Esophagus (tissue), 2 donors: ENCODE measurements at regions not wholly inside any gene's neighbourhood (a gene's known extent, or its start where the extent isn't known, plus 50 kb on each side); places are given as distances from the start of the nearest gene placed in this dataset.

Source experiments
- H3K27ac ChIP-seq, 2 donors: one replicate each; pipeline ENCODE4 v1.5.1; 2013; ENCODE audit warnings: low read depth in 2 of 2, mild to moderate bottlenecking in 2 of 2, inconsistent platforms in 1 of 2, low read length in 1 of 2, moderate library complexity in 1 of 2
- H3K27me3 ChIP-seq, 2 donors: one replicate each; pipeline ENCODE4 v1.6.1; 2013; ENCODE audit warnings: low read length in 2 of 2, control low read depth in 1 of 2, mild to moderate bottlenecking in 1 of 2; ENCODE audit not compliant: insufficient read depth in 2 of 2, control insufficient read depth in 1 of 2
- H3K36me3 ChIP-seq, 2 donors: one replicate each; pipeline ENCODE4 v1.6.1; 2013; ENCODE audit warnings: low read length in 1 of 2; ENCODE audit not compliant: control insufficient read depth in 2 of 2, insufficient read depth in 2 of 2
- H3K4me1 ChIP-seq, 2 donors: one replicate each; pipeline ENCODE4 v1.6.1; 2013; ENCODE audit warnings: low read length in 1 of 2; ENCODE audit not compliant: control insufficient read depth in 2 of 2, insufficient read depth in 2 of 2
- H3K4me3 ChIP-seq, 2 donors: one replicate each; pipeline ENCODE4 v1.5.1; 2013; ENCODE audit warnings: low read length in 2 of 2, mild to moderate bottlenecking in 2 of 2, low read depth in 1 of 2, moderate library complexity in 1 of 2
- H3K9me3 ChIP-seq, 2 donors: one replicate each; pipeline ENCODE4 v1.6.1; 2013; ENCODE audit warnings: mild to moderate bottlenecking in 2 of 2, low read depth in 1 of 2, low read length in 1 of 2, moderate library complexity in 1 of 2; ENCODE audit not compliant: control insufficient read depth in 2 of 2, insufficient read depth in 1 of 2
- WGBS, 2 donors: extraction: QIAGEN DNeasy Blood & Tissue Kit; methylation state at CpG; one replicate each; pipeline ENCODE4 v1.1.7; 2013; 5-methylcytosine and 5-hydroxymethylcytosine counted together
- donor health status: healthy with polysubstance abuse.
- donor health status: Bipolar disorder and iron deficiency.

DNA sequence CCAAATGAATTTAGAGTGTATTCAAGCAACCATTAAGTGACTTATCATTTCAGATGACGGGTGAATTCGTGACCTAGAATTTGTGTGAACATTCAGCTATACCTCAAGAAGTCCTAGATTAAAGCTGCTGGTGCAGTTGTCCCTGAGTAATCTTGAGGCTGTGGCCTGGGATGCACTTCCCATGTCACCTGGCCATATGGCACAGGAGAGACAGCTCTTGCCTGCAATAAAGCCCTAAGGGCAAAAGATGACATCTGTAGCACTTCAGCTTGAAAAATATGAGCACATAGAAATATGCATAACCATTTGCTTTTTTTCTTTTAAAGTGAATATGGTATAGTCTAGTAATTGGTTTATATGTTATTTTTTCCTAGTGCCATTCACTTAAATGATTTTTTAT lies 125.8 kb downstream of the FHDC1 start:
- Histone ChIP-seq H3K27ac (no peak overlapping the region), H3K36me3 (no peaks in the 10 kb centered on the region), H3K4me1 (no peaks in the 10 kb centered on the region), H3K4me3 (no peak overlapping the region), H3K27me3 (no peaks in the 10 kb centered on the region), H3K9me3 (no peaks in the 10 kb centered on the region)
- 97% methylated on average over 2 of the region's 2 CpGs for WGBS, 2 donors

DNA sequence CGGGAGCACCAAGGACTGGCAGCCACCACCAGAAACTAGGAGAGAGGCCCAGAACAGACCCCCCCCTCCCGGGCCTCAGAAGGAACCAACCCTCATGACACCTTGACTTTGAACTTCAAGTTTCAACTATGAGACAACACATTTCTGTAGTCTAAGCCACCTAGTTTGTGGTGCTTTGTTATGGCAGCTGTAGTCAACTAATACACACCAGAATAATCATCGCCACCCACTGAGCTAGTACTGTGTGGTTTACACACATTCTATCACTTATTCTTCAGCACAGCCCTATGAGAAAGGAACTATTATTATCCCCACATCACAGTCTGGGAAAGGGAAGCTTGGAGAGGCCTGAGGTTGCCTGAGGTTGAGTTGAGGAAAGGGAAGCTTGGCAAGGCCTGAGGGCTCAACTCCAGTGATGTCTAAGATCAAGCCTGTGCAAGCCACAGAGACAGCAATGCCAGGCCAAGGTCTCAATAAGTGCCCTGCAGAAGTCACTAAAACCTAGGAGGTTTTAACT lies 126.6 kb downstream of the FHDC1 start:
- Histone ChIP-seq H3K9me3 (no peaks in the 10 kb centered on the region), H3K36me3 (no peaks in the 10 kb centered on the region), H3K4me3 (no peak overlapping the region), H3K4me1 (no peaks in the 10 kb centered on the region), H3K27me3 (no peaks in the 10 kb centered on the region), H3K27ac (no peak overlapping the region)
- WGBS, 2 donors, result 87 to 90% methylated on average over 3 of the region's 3 CpGs

- H3K9me3 ChIP-seq, result no peaks in the 10 kb centered on the region
These were observed 127.4 kb downstream of the FHDC1 start for GRCh38 chr4:153063490-153063889.

DNA sequence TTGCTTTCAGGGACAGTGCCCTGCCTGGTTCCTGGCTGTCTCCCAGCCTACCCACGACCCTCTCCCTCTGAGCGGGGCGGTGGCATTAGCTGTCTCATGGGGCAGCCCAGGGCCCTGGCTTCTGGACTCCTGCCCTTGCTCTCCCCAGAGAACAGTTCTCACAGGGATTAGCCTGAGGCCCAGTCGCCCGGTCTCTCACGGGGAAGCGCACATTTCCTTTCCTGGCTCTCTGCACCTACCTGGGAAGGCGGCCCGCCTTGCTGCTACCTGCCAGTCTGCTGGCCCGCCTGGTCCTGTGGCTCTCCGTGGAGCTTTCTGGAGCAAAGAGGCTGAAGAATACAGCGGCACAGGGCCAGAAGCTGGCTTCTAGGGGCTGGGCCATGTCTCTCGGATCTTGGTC lies 128.4 kb downstream of the FHDC1 start:
- Histone ChIP-seq H3K4me3 (no peak overlapping the region), H3K27ac (no peak overlapping the region), H3K36me3 (no peaks in the 10 kb centered on the region), H3K27me3 (no peaks in the 10 kb centered on the region), H3K9me3 (no peaks in the 10 kb centered on the region), H3K4me1 (no peaks in the 10 kb centered on the region)
- 75 to 78% methylated on average over 13 of the region's 13 CpGs for WGBS, 2 donors

More at GRCh38 chr4:153063490-153063889, 127.4 kb downstream of the FHDC1 start:
- Histone ChIP-seq H3K4me3 (no peak overlapping the region), H3K27me3 (no peaks in the 10 kb centered on the region), H3K36me3 (no peaks in the 10 kb centered on the region), H3K27ac (no peak overlapping the region), H3K4me1 (no peaks in the 10 kb centered on the region)
- 80 to 86% methylated on average over 4 of the region's 4 CpGs for WGBS, 2 donors

DNA sequence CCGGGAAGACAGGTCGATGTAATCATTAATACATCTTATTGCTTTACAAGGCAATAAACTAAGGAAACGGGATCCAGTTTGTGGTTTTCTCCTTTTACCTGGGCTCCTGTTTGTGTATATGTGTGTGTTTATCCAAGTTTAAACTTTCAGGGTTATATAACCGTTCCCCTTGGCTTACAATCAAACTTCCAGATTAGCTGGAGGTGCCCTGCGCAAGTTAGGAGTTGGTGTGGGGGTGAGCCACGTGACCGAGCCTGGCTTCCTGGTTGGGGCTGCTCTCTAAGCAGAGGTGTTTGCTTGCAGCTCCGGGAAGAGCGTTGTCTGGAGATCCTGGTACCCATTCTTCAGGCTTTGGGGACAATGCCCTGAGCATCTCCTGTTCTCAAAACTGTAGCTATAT lies 129.2 kb downstream of the FHDC1 start:
- H3K27me3 ChIP-seq, result no peaks in the 10 kb centered on the region
- H3K4me1 ChIP-seq, result no peaks in the 10 kb centered on the region
- no peaks in the 10 kb centered on the region for H3K9me3 ChIP-seq
- no peak overlapping the region for H3K4me3 ChIP-seq
- no peaks in the 10 kb centered on the region for H3K36me3 ChIP-seq
- 74 to 80% methylated on average over 9 of the region's 9 CpGs for WGBS, 2 donors
- H3K27ac ChIP-seq, result no peak overlapping the region

GRCh38 chr4:153067376-153067775 lies 131.3 kb downstream of the FHDC1 start:
- H3K4me1 ChIP-seq, result no peaks in the 10 kb centered on the region
- no peak overlapping the region for H3K27ac ChIP-seq
- no peak overlapping the region for H3K4me3 ChIP-seq
- no peaks in the 10 kb centered on the region for H3K27me3 ChIP-seq
- H3K9me3 ChIP-seq, result no peaks in the 10 kb centered on the region
- 63 to 71% methylated on average over 1 of the region's 1 CpG for WGBS, 2 donors
- no peaks in the 10 kb centered on the region for H3K36me3 ChIP-seq

- no peaks in the 10 kb centered on the region for H3K27me3 ChIP-seq
- no peaks in the 10 kb centered on the region for H3K36me3 ChIP-seq
- no peak overlapping the region for H3K27ac ChIP-seq
- 95 to 96% methylated on average over 7 of the region's 7 CpGs for WGBS, 2 donors
- H3K9me3 ChIP-seq, result no peaks in the 10 kb centered on the region
- no peaks in the 10 kb centered on the region for H3K4me1 ChIP-seq
- H3K4me3 ChIP-seq, result no peak overlapping the region
These were observed 132.6 kb downstream of the FHDC1 start for GRCh38 chr4:153068751-153069150.

- H3K36me3 ChIP-seq, result no peaks in the 10 kb centered on the region
- H3K27ac ChIP-seq, result no peak overlapping the region
- no peaks in the 10 kb centered on the region for H3K27me3 ChIP-seq
- H3K4me1 ChIP-seq, result no peaks in the 10 kb centered on the region
- no peaks in the 10 kb centered on the region for H3K9me3 ChIP-seq
- no peak overlapping the region for H3K4me3 ChIP-seq
These were observed 132.2 kb upstream of the TRIM2 start for GRCh38 chr4:153071958-153072598.

DNA sequence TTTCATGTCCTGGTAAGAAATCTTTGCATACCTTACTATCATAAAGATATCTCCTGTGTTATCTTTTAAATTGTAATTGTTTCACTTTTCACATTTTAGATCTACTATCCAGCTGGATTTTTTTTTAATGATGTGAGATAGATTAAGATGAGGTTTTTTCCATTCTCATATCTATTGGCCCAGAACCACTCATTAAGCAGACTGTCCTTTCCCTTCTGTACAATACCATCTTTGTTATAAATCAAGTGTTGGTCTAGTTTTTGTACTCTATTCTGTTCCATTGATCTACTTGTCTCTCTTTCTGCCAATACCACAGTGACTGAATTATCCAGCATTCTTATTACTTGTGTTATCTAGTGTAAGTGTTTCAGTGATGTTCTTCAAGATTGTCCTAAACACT lies 131.6 kb upstream of the TRIM2 start:
- no peak overlapping the region for H3K4me3 ChIP-seq
- H3K27ac ChIP-seq, result no peak overlapping the region
- no peaks in the 10 kb centered on the region for H3K36me3 ChIP-seq
- no peaks in the 10 kb centered on the region for H3K27me3 ChIP-seq
- no peaks in the 10 kb centered on the region for H3K9me3 ChIP-seq
- no peaks in the 10 kb centered on the region for H3K4me1 ChIP-seq

DNA sequence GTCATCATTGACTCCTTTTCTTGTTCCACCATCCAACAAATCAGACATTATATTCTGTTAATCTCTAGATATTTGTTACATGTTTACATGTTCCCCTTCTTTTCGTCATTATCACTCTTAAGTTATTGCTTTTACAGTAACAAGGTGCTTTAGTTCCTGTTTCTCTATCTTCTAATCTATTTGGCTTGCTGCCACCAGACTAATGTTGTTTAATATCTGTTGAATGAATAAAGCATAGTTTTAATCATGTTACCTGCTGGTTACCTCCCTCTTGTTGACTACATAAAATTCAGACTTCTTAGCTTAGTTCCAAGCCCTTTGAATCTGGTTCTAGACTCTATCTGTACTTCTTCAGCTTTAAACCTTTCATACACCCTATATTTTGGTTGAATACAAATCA lies 129.8 kb upstream of the TRIM2 start:
- Histone ChIP-seq H3K4me1 (no peaks in the 10 kb centered on the region), H3K27ac (no peak overlapping the region), H3K27me3 (no peaks in the 10 kb centered on the region), H3K4me3 (no peak overlapping the region), H3K36me3 (no peaks in the 10 kb centered on the region), H3K9me3 (no peaks in the 10 kb centered on the region)
- WGBS, 2 donors, result 27 to 75% methylated on average over 1 of the region's 1 CpG
